Endothelial cell of umbilical vein (primary cell): ENCODE measurements at regions not wholly inside any gene's neighbourhood (a gene's known extent, or its start where the extent isn't known, plus 50 kb on each side); places are given as distances from the start of the nearest gene placed in this dataset.

Source experiments
- BruUV-seq: library from RNA; stranded (reverse); fragments of 400-500 nt; replicated peaks from 2 replicates; lab custom pipeline; 2021; lab: Mats Ljungman, UMichigan
- CTCF ChIA-PET: fragments of 300-600, 350-600 bp; sonication (Branson Sonifier 250); formaldehyde crosslinking; loops from one replicate; lab custom pipeline; 2021; ENCODE audit warnings: antibody characterized with exemption, inconsistent platforms; lab: Charles Lee
- POLR2A ChIA-PET: fragments of 300-600, 350-600 bp; sonication (Branson Sonifier 250); formaldehyde crosslinking; loops from one replicate; lab custom pipeline; 2021; ENCODE audit warnings: antibody characterized with exemption, inconsistent platforms; lab: Charles Lee
- DNase-seq: peaks from one replicate; pipeline ENCODE4 v3.0.0-alpha.2; 2011; ENCODE audit warnings: low read depth, low spot score
- FAIRE-seq: peaks from 2 replicates; lab custom pipeline; 2011; peaks lifted over from hg19 to GRCh38; lab: Jason Lieb, UNC
- H2AFZ ChIP-seq: 2 replicates; pipeline ENCODE4 v1.6.0; 2012; ENCODE audit warnings: low read depth, low read length, control low read depth, inconsistent platforms
- H3K27ac ChIP-seq: 2 replicates; pipeline ENCODE4 v1.5.1; 2011; ENCODE audit warnings: low read depth, mild to moderate bottlenecking, control low read depth, low read length, moderate library complexity; ENCODE audit not compliant: insufficient read depth
- H3K27me3 ChIP-seq, 2 experiments: 2 replicates each; pipeline versions ENCODE4 v1.6.0 to v1.6.1; 2011; ENCODE audit warnings: low read length in 2 of 2, mixed read lengths in 1 of 2; ENCODE audit not compliant: control insufficient read depth in 2 of 2, insufficient read depth in 2 of 2
- H3K36me3 ChIP-seq, 2 experiments: 2 replicates in 1 of 2; 3 replicates in 1 of 2; pipeline ENCODE4 v1.5.1; 2011; ENCODE audit warnings: low read length in 2 of 2, mild to moderate bottlenecking in 1 of 2, moderate library complexity in 1 of 2; ENCODE audit not compliant: control insufficient read depth in 2 of 2, insufficient read depth in 2 of 2; ENCODE audit errors: extremely low read depth in 1 of 2
- H3K4me1 ChIP-seq: 3 replicates; pipeline ENCODE4 v1.5.1; 2011; ENCODE audit warnings: mild to moderate bottlenecking, low read length; ENCODE audit not compliant: control insufficient read depth, insufficient read depth; ENCODE audit errors: extremely low read depth
- H3K4me2 ChIP-seq: 2 replicates; pipeline ENCODE4 v1.6.1; 2011; ENCODE audit warnings: low read length, control low read depth, mixed read lengths; ENCODE audit not compliant: insufficient read depth
- H3K4me3 ChIP-seq, 3 experiments: fragments of 200-600 bp in 1 of 3; sonication (generic), shearing (Covaris generic) in 1 of 3; replicated peaks in 1 of 3; 2 replicates each; pipeline ENCODE4 v1.5.1; 2011 to 2016; ENCODE audit warnings: control low read depth in 3 of 3, low read length in 3 of 3, mild to moderate bottlenecking in 2 of 3, inconsistent platforms in 1 of 3, low read depth in 1 of 3, moderate library complexity in 1 of 3; ENCODE audit not compliant: insufficient read depth in 1 of 3
- H3K79me2 ChIP-seq: 2 replicates; pipeline ENCODE4 v1.6.0; 2012; ENCODE audit warnings: low read length, inconsistent platforms; ENCODE audit not compliant: control insufficient read depth, insufficient read depth
- H3K9ac ChIP-seq: replicated peaks from 2 replicates; pipeline ENCODE3; 2011; ENCODE audit warnings: low read length, control low read depth; ENCODE audit not compliant: insufficient read depth; ENCODE audit errors: extremely low read depth
- H3K9me1 ChIP-seq: replicated peaks from 3 replicates; pipeline ENCODE4 v1.6.0; 2011; ENCODE audit warnings: mild to moderate bottlenecking, low read length; ENCODE audit not compliant: control insufficient read depth, insufficient read depth; ENCODE audit errors: extremely low read depth
- H3K9me3 ChIP-seq: replicated peaks from 2 replicates; pipeline ENCODE4 v1.5.1; 2012; ENCODE audit warnings: low read length, inconsistent platforms; ENCODE audit not compliant: control insufficient read depth, insufficient read depth
- H4K20me1 ChIP-seq: replicated peaks from 2 replicates; pipeline ENCODE3; 2011; ENCODE audit warnings: mild to moderate bottlenecking, low read length; ENCODE audit not compliant: control insufficient read depth, insufficient read depth; ENCODE audit errors: extremely low read depth
- CTCF ChIP-seq, 2 donors: IDR thresholded peaks; 1 replicate in 1 of 2; 2 replicates in 1 of 2; pipeline ENCODE4 v1.5.1; 2011; ENCODE audit warnings: low read length in 2 of 2, mild to moderate bottlenecking in 2 of 2, moderate library complexity in 2 of 2, control low read depth in 1 of 2, inconsistent platforms in 1 of 2, low read depth in 1 of 2; ENCODE audit not compliant: insufficient read depth in 1 of 2; ENCODE audit errors: extremely low read depth in 1 of 2
- EZH2 ChIP-seq: IDR thresholded peaks from 2 replicates; pipeline ENCODE4 v1.6.1; 2012; ENCODE audit warnings: borderline replicate concordance, low read depth, mild to moderate bottlenecking, moderate library complexity, low read length, inconsistent platforms; ENCODE audit not compliant: severe bottlenecking
- FOS ChIP-seq: IDR thresholded peaks from 2 replicates; pipeline ENCODE4 v1.6.1; 2011; ENCODE audit warnings: mild to moderate bottlenecking, low read length, moderate library complexity, borderline replicate concordance; ENCODE audit not compliant: insufficient read depth
- GATA2 ChIP-seq: IDR thresholded peaks from 2 replicates; pipeline ENCODE4 v1.7.0; 2011; ENCODE audit warnings: low read depth, mild to moderate bottlenecking, moderate library complexity, mixed read lengths, low read length; ENCODE audit not compliant: insufficient read length, insufficient read depth
- JUN ChIP-seq: IDR thresholded peaks from 2 replicates; pipeline ENCODE4 v1.6.1; 2011; ENCODE audit warnings: borderline replicate concordance, low read depth; ENCODE audit not compliant: insufficient read length, insufficient read depth
- MAX ChIP-seq: IDR thresholded peaks from 2 replicates; pipeline ENCODE4 v1.6.1; 2011; ENCODE audit not compliant: insufficient read depth, insufficient read length
- MYC ChIP-seq: IDR thresholded peaks from one replicate; pipeline ENCODE4 v1.6.1; 2011; ENCODE audit warnings: mild to moderate bottlenecking, low read depth, low read length
- POLR2A ChIP-seq: IDR thresholded peaks from 2 replicates; pipeline ENCODE4 v1.6.1; 2012; ENCODE audit warnings: low read depth, mild to moderate bottlenecking, control low read depth, low read length
- POLR2AphosphoS5 ChIP-seq: IDR thresholded peaks from 2 replicates; pipeline ENCODE4 v1.6.1; 2012; ENCODE audit warnings: low read depth, mild to moderate bottlenecking, control low read depth, low read length, moderate library complexity; ENCODE audit not compliant: insufficient read depth
- dilution Hi-C: fragments of 300-500 bp; cut with MboI; formaldehyde crosslinking; loops from one replicate; pipeline ENCODE4 v1.15.0; 2019; ENCODE audit warnings: low sequenced_read_pairs; ENCODE audit not compliant: extremely low pct_ligation_motif_present
- intact Hi-C: fragments of 100-400 bp; cut with micrococcal nuclease; formaldehyde crosslinking; loops from one replicate; pipeline ENCODE4 v1.10.0; 2022

- H2AFZ ChIP-seq, result no peak overlapping the region
- no peak overlapping the region for H3K4me3 ChIP-seq
- no peaks in the 10 kb centered on the region for H3K4me1 ChIP-seq
- DNase-seq (no peak), FAIRE-seq (no peak)
- no peaks in the 10 kb centered on the region for H3K36me3 ChIP-seq
- ChIA-PET CTCF (interaction anchor here (1.4 kb wide), 1 partner anchor 11 kb away, joined by 4 read pairs; no protein-coding TSS in a partner anchor), POLR2A (no interaction called here)
- no TSS peak for BruUV-seq
- no peak overlapping the region for H3K27ac ChIP-seq
- intact Hi-C loops, result no loop called here
- dilution Hi-C loops, result no loop called here
- no peak overlapping the region for H3K4me2 ChIP-seq
- H3K79me2 ChIP-seq, result no peaks in the 10 kb centered on the region
- H4K20me1 ChIP-seq, result no peaks in the 10 kb centered on the region
- H3K9me3 ChIP-seq, result no peaks in the 10 kb centered on the region
- no peaks in the 10 kb centered on the region for H3K9me1 ChIP-seq
- no peaks in the 10 kb centered on the region for H3K27me3 ChIP-seq
- TF ChIP-seq EZH2 (no peak), GATA2 (no peak)
- H3K9ac ChIP-seq, result no peak overlapping the region
Measured at GRCh38 chr5:40441733-40442132, 238.0 kb upstream of the PTGER4 start.

GRCh38 chr5:40440746-40441145 is 239.0 kb upstream of the PTGER4 start:
- no peak overlapping the region for H2AFZ ChIP-seq

More at GRCh38 chr5:40440746-40441145, 239.0 kb upstream of the PTGER4 start:
- no peak overlapping the region for H3K4me2 ChIP-seq
- BruUV-seq, result no TSS peak
- ChIA-PET POLR2A (no interaction called here), CTCF (no interaction called here)
- no peaks in the 10 kb centered on the region for H3K4me1 ChIP-seq
- no peaks in the 10 kb centered on the region for H4K20me1 ChIP-seq
- no peak for DNase-seq
- H3K9me3 ChIP-seq, result no peaks in the 10 kb centered on the region
- no peaks in the 10 kb centered on the region for H3K9me1 ChIP-seq
- dilution Hi-C loops, result no loop called here
- no peak overlapping the region for H3K4me3 ChIP-seq
- H3K27ac ChIP-seq, result no peak overlapping the region
- no peaks in the 10 kb centered on the region for H3K27me3 ChIP-seq
- H3K9ac ChIP-seq, result no peak overlapping the region
- H3K79me2 ChIP-seq, result no peaks in the 10 kb centered on the region
- no peaks in the 10 kb centered on the region for H3K36me3 ChIP-seq
- intact Hi-C loops, result no loop called here
- no peak for FAIRE-seq
- TF ChIP-seq POLR2A (no peak), CTCF (IDR thresholded peaks at IDR 0.05; ENCODE audit: extremely low read depth in 1 of 2, insufficient read depth in 1 of 2, low read depth in 1 of 2, low read length in 2 of 2) (no peak), GATA2 (no peak), JUN (no peak), EZH2 (no peak), MYC (no peak), POLR2AphosphoS5 (no peak), FOS (no peak), MAX (no peak)
